Brain pericyte (primary cell): ENCODE measurements at regions not wholly inside any gene's neighbourhood (a gene's known extent, or its start where the extent isn't known, plus 50 kb on each side); places are given as distances from the start of the nearest gene placed in this dataset.
"Not testable (repeated sequence)": the region's sequence is repeated elsewhere in the genome, so short reads cannot be mapped to it uniquely, and the experiment has no call there.

ENCODE experiments used
- DNase-seq: peaks from one replicate; pipeline ENCODE4 v3.0.0-alpha.2; 2012; ENCODE audit warnings: low read depth, low spot score

DNA sequence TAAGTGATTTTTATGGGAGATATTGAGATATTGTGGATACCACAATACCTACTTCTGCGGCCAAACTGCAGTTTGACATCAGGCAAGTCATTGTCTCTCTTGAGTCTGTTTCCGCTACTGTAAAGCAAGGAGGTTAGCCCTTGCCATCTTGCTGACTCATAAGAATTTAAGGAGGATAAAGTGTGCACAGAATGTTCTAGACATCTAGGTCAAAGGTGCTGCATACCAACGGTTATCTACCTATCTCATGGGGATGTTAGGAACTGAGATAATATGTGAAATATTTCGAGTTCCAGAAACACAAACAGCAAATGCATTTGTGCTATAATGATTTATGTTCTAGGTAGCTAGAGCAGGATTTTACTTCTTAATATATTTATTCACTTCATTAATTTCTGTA lies 211.5 kb upstream of the NR3C2 start:
- DNase-seq, result no peak

GRCh38 chr4:148651991-148652390 lies 209.8 kb upstream of the NR3C2 start:
- no peak for DNase-seq

GRCh38 chr4:148649652-148650331 lies 207.6 kb upstream of the NR3C2 start:
- no peak for DNase-seq

GRCh38 chr4:148643851-148644250 lies 201.6 kb upstream of the NR3C2 start:
- no peak for DNase-seq

DNA sequence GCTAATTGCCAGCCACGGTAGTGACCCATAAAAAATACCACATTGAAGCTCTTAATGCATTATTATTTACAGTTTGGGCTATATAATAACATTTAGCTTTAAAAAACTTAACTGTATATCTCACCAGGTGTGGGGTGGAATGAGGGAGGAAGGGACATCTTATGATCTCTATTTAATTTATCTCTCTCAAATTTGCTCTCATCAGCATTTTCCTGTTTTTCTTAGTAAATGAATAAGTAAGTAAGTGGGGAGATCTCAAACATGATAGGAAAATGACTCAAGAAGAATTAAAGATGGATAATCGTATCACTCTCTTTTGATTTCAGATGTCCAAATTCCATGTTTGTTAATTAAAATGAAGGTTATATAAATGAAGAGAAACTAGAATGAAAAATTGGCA lies 200.7 kb upstream of the NR3C2 start:
- no peak for DNase-seq

DNA sequence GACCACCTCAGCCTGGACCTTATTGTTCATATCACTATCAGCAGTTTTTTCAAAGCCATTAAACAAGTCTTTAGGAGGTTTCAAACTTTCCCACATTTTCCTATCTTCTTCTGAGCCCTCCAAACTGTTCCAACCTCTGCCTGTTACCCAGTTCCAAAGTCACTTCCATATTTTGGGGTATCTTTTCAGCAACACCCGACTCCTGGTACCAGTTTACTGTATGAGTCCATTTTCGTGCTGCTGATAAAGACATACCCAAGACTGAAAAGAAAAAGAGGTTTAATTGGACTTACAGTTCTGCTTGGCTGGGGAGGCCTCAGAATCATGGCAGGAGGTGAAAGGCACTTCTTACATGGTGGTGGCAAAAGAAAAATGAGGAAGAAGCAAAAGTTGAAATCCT lies 195.9 kb upstream of the NR3C2 start:
- not testable (repeated sequence) for DNase-seq

GRCh38 chr4:148637453-148637852 lies 195.2 kb upstream of the NR3C2 start:
- DNase-seq, result not testable (repeated sequence)

GRCh38 chr4:148634476-148634875 lies 192.3 kb upstream of the NR3C2 start:
- no peak for DNase-seq

DNA sequence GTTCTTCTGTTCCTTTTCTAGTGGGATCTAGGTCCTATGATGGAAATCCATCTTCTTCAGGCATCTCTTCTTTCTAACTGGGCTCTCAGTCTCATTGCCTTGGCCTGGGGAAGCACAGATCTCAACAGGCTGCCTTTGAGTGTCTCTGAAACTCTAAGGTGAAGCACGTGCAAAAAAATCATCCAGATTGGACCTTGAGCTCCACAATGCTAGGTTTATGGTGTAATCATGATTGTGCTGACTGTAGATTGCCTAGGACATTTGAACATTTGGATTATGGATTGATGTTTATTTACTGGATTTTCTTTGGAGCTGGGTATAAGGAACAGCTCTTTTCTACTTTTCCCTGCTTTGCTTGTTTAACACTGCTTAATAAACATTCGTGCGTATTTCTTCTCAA lies 191.5 kb upstream of the NR3C2 start:
- no peak for DNase-seq

DNA sequence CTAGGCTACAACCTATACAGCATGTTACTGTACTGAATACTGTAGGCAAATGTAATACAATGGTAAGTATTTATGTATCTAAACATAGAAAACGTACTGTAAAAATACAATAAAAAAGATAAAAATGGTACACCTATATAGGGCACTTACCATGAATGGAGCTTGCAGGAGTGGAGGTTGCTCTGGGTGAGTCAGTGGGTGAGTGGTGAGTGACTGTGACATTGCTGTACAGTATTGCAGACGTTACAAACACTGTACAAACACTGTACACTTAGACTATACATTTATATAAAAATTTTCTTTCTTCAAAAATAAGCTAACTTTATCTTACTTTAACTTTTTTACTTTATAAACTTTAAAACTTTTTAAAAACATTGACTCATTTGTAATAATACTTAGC lies 190.3 kb upstream of the NR3C2 start:
- DNase-seq, result no peak

DNA sequence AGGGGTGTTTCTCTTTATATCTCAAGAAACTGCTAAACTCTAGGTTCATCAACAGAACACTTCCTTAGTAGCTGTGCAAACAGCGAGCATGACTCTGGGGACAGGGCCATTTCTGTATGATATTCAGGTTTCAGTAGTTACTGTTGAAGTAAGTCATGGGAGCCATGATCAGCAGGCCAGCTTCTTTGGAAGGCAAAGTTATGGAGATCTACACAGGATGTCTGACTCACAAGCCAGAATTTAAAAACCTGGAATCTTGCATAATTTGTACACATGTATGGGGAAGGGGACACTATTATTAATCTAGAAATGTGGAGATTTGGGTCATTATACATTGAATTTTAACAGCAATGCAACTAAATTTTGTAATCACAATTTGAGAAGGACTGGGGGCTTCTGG lies 187.8 kb upstream of the NR3C2 start:
- DNase-seq, result no peak

GRCh38 chr4:148618856-148619255 lies 176.6 kb upstream of the NR3C2 start:
- DNase-seq, result no peak

DNA sequence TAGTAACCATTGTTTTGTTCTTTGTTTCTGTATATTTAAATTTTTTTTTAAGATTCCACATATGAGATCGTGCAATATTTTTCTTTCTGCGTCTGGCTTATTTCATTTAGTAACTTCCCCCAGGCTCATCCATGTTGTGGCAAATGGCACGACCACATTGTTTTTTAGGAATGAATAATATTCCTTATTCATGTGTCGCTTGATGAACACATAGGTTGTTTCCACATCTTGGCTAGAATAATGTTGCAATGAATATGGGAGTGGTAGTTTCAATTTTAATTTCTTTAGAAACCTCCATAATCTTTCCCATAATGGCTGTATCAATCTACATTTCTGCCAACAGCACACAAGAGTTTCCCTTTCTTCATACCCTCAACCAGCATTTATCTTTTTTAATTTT lies 166.8 kb upstream of the NR3C2 start:
- no peak for DNase-seq

- DNase-seq, result not testable (repeated sequence)
Observed at GRCh38 chr4:148598418-148599207, 156.4 kb upstream of the NR3C2 start.

DNA sequence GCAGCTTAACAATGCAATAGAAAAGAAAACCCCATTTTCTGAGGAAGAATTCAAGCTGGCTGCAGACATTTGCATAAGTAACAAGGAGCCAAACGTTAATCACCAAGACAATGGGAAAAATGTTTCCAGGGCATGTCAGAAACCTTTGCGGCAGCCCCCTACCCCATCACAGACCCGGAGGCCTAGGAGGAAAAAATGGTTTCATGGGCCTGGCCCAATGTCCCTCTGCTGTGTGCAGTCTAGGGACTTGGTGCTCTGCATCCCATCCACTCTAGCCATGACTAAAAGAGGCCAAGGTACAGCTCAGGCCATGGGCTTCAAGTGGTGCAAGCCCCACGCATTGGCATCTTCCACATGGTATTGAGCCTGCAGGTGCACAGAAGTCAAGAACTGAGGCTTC lies 147.0 kb upstream of the NR3C2 start:
- DNase-seq, result no peak

GRCh38 chr4:148575577-148575976 lies 133.4 kb upstream of the NR3C2 start:
- no peak for DNase-seq

DNA sequence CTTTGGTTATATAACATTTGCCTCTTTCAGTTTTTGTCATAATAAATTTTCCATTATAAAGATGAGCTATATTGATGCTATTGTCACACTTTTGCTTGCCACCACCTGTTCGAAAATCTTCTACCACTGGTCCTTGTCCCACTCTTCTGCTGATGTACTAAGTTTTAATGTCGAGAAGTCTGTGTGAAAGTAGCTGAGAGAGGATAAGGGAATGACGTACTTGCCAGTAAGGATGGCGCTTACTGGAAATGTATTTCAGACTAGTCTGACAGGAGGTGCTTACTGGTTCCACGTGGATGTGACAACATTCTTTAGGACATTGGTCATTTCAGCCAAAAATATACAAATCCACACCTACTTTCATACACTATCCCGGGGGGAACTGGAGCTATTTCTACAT lies 132.7 kb upstream of the NR3C2 start:
- no peak for DNase-seq

GRCh38 chr4:148574502-148574901 lies 132.3 kb upstream of the NR3C2 start:
- DNase-seq, result no peak

GRCh38 chr4:148574066-148574465 lies 131.9 kb upstream of the NR3C2 start:
- no peak for DNase-seq

DNA sequence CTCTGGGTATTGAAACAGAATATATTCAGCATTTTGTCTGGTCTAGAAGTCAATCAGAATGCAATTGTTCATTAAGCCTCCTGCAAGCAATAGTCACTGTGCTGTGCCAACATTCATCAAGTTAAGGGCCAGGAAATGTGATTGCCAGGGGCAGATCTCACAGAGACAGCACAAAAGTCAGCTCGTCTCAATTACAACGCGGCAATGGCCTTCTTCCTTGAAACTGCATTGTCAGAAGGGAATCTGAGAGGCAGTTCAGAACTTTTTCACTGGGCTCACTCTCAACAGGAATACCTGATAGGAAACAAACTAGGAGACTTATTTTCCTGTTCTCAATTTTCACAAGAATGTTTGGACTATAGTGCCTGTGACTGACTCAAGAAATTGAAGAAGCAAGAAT lies 131.1 kb upstream of the NR3C2 start:
- no peak for DNase-seq

DNA sequence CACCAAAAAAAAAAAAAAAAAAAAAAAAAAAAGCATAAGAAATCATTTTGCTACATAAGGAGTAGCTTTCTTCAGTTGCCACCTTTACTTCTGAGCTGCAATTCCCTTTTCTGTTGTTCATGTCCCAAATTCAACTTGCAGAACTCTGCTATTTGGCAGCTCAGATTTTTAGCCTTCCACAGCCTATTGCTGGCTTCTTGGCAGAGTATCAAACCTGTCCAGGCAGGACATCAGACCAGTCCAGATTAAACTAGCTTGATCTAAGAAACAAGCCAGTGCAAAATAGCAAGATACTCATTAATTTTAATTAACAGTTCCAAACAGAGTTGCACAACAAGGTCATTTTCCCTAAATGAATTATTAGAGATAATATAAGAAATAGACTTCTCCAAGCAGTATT lies 123.6 kb upstream of the NR3C2 start:
- DNase-seq, result no peak

DNA sequence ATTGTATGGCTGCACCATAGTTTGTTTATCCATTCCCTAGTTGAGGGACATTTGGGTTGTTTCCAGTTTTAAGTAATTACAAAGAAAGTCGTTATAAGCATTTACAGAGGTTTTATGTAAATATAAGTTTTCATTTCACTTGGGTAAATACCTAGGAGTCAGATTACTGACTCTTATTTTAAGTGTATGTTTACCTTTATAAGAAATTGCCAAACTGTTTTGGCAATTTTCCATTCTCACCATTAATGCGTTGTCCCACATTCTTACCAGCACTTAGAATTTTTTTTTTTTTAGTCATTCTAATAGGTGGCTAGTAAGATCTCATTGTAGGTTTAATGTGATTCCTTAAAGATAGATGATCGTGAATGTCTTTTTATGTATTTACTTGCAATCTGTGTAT lies 121.5 kb upstream of the NR3C2 start:
- DNase-seq, result no peak

DNA sequence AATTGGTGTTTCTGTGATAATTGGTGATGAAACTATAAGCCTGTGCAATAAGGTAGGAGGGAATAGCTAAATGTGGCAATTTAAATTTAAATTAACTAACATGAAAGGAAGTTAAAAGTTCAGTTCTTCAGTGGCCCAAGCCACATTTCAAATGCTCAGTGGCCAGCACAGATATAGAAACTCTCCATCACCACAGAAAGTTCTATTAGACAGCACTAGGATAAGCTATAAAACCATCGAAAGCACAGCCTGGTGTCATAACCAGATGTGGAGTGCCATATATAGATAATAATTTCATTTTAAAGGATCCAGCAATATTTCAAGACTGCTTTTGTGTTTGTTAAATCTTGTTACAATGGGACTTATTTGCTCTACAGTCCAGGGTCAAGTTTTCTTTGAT lies 119.3 kb upstream of the NR3C2 start:
- no peak for DNase-seq
